ENCODE measurements at regions not wholly inside any gene's neighbourhood (a gene's known extent, or its start where the extent isn't known, plus 50 kb on each side); places are given as distances from the start of the nearest gene placed in this dataset.

- intact Hi-C loops (cut with DNase I): no loop called here
- no peak for DNase-seq (ENCODE audit: low spot score)
Observed at GRCh38 chr2:7594211-7594610, 677.0 kb downstream of the RNF144A start.

GRCh38 chr2:7595206-7595605 is 678.0 kb downstream of the RNF144A start:
- intact Hi-C loops (cut with DNase I): no loop called here

GRCh38 chr2:7598402-7598801 is 681.2 kb downstream of the RNF144A start:
- no peak for DNase-seq (ENCODE audit: low spot score)
- intact Hi-C loops (cut with DNase I): no loop called here

More at GRCh38 chr2:7595206-7595605, 678.0 kb downstream of the RNF144A start:
- DNase-seq (ENCODE audit: low spot score): no peak

- intact Hi-C loops (cut with DNase I): no loop called here
- no peak for DNase-seq (ENCODE audit: low spot score)
Observed at GRCh38 chr2:7599462-7600258, 682.4 kb downstream of the RNF144A start.

GRCh38 chr2:7601990-7602389 is 684.8 kb downstream of the RNF144A start:
- DNase-seq (ENCODE audit: low spot score): no peak
- intact Hi-C loops (cut with DNase I): no loop called here

GRCh38 chr2:7604456-7604855 is 687.2 kb downstream of the RNF144A start:
- DNase-seq (ENCODE audit: low spot score): no peak
- intact Hi-C loops (cut with DNase I): no loop called here

GRCh38 chr2:7607441-7608173 is 690.4 kb downstream of the RNF144A start:
- intact Hi-C loops (cut with DNase I): no loop called here

GRCh38 chr2:7609556-7609955 is 692.3 kb downstream of the RNF144A start:
- DNase-seq (ENCODE audit: low spot score): no peak
- intact Hi-C loops (cut with DNase I): no loop called here

More at GRCh38 chr2:7607441-7608173, 690.4 kb downstream of the RNF144A start:
- DNase-seq (ENCODE audit: low spot score): no peak

- intact Hi-C loops (cut with DNase I): no loop called here
- no peak for DNase-seq (ENCODE audit: low spot score)
Observed at GRCh38 chr2:7609974-7610373, 692.8 kb downstream of the RNF144A start.

GRCh38 chr2:7611750-7612149 is 694.5 kb downstream of the RNF144A start:
- no peak for DNase-seq (ENCODE audit: low spot score)
- intact Hi-C loops (cut with DNase I): no loop called here

GRCh38 chr2:7612969-7613368 is 695.8 kb downstream of the RNF144A start:
- intact Hi-C loops (cut with DNase I): no loop called here
- DNase-seq (ENCODE audit: low spot score): no peak

GRCh38 chr2:7613831-7614230 is 696.6 kb downstream of the RNF144A start:
- intact Hi-C loops (cut with DNase I): no loop called here
- DNase-seq (ENCODE audit: low spot score): no peak

- DNase-seq (ENCODE audit: low spot score): no peak
- intact Hi-C loops (cut with DNase I): no loop called here
Observed at GRCh38 chr2:7618031-7618430, 700.8 kb downstream of the RNF144A start.

- intact Hi-C loops (cut with DNase I): no loop called here
- no peak for DNase-seq (ENCODE audit: low spot score)
Observed at GRCh38 chr2:7619203-7619970, 702.2 kb downstream of the RNF144A start.

- no peak for DNase-seq (ENCODE audit: low spot score)
- intact Hi-C loops (cut with DNase I): no loop called here
Observed at GRCh38 chr2:7620255-7620654, 703.0 kb downstream of the RNF144A start.

- intact Hi-C loops (cut with DNase I): no loop called here
- DNase-seq (ENCODE audit: low spot score): no peak
Observed at GRCh38 chr2:7621018-7621814, 704.0 kb downstream of the RNF144A start.

- no peak for DNase-seq (ENCODE audit: low spot score)
- intact Hi-C loops (cut with DNase I): no loop called here
Observed at GRCh38 chr2:7625392-7626138, 708.4 kb downstream of the RNF144A start.

- no peak for DNase-seq (ENCODE audit: low spot score)
Observed at GRCh38 chr2:7626139-7626537, 708.9 kb downstream of the RNF144A start.

GRCh38 chr2:7627583-7627982 is 710.4 kb downstream of the RNF144A start:
- intact Hi-C loops (cut with DNase I): no loop called here
- DNase-seq (ENCODE audit: low spot score): no peak

More at GRCh38 chr2:7626139-7626537, 708.9 kb downstream of the RNF144A start:
- intact Hi-C loops (cut with DNase I): no loop called here
